ENCODE measurements at regions not wholly inside any gene's neighbourhood (a gene's known extent, or its start where the extent isn't known, plus 50 kb on each side); places are given as distances from the start of the nearest gene placed in this dataset.

DNA sequence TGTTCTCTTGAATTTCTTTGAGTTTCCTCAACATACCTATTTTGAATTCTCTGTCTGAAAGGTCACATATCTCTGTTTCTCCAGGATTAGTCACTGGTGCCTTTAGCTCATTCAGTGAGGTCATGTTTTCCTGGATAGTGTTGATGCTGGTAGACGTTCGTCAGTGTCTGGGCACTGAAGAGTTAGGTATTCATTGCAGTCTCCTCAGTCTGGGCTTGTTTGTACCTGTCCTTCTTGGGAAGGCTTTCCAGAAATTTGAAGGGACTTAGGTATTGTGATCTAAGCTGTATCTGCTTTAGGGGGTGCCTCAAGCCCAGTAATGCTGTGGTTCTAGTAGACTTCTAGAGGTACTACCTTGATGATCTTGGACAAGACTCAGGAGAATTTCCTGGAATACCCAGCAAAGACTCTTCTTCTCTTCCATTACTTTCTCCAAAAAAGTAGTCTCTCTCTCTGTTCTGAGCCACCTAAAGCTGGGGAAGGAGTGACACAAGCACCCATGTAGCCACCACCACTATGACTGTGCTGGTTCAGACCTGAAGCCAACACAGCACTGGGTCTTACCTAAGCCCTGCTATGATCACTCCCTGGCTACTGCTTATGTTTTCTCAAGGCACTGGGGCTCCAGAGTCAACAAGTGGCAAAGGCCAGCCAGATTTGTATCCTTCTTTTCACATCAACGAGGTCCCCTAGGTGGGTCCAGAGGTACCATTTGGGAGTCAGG lies 852.0 kb downstream of the BCL11A start:
- Histone ChIP-seq H3K9me3 (ENCODE audit: control insufficient read depth in 2 of 2, insufficient read depth in 1 of 2, low read depth in 1 of 2, low read length in 1 of 2) (peaks cover 0 to 7% of the 10 kb centered on the region in 2 donors), H3K27me3 (ENCODE audit: control insufficient read depth in 3 of 3, insufficient read depth in 3 of 3, low read length in 3 of 3) (no peaks in the 10 kb centered on the region), H3K4me3 (ENCODE audit: low read depth in 1 of 3, low read length in 3 of 3) (no peak overlapping the region), H3K4me1 (ENCODE audit: control insufficient read depth in 3 of 3, insufficient read depth in 2 of 3, low read depth in 1 of 3, low read length in 2 of 3) (peaks cover 0 to 7% (median 0%) of the 10 kb centered on the region in 3 donors), H3K36me3 (ENCODE audit: control insufficient read depth in 3 of 3, insufficient read depth in 2 of 3, low read depth in 1 of 3, low read length in 3 of 3) (no peaks in the 10 kb centered on the region), H3K27ac (ENCODE audit: low read depth in 1 of 3, low read length in 2 of 3) (no peak overlapping the region)
- WGBS, 3 donors: 80 to 92% (median 81%) methylated on average over 3 of the region's 3 CpGs
- FAIRE-seq (no peak), DNase-seq (no peak)

DNA sequence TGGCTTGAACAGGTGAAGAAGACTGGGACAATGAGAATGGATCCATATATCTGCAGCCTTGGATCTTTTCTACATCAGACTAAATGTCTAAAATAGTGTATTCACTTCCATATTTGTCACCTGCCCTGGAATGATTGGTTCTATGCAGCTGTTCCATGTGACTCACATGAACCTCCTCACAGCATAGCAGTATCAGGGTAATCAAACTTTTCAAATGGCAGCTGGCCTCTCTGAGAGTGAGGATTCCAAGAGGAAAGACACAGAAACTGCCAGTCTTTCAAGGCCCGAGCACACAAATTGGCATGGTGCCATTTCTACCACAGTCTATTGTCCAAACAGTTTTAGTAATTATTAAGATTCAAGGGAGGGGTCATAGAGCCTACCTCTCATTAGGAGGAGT lies 859.3 kb downstream of the BCL11A start:
- Histone ChIP-seq H3K4me3 (ENCODE audit: low read depth in 1 of 3, low read length in 3 of 3) (no peak overlapping the region), H3K27ac (ENCODE audit: low read depth in 1 of 3, low read length in 2 of 3) (no peak overlapping the region), H3K36me3 (ENCODE audit: control insufficient read depth in 3 of 3, insufficient read depth in 2 of 3, low read depth in 1 of 3, low read length in 3 of 3) (no peaks in the 10 kb centered on the region), H3K27me3 (ENCODE audit: control insufficient read depth in 3 of 3, insufficient read depth in 3 of 3, low read length in 3 of 3) (no peaks in the 10 kb centered on the region), H3K9me3 (ENCODE audit: control insufficient read depth in 2 of 2, insufficient read depth in 1 of 2, low read depth in 1 of 2, low read length in 1 of 2) (peaks cover 1 to 3% of the 10 kb centered on the region in 2 donors), H3K4me1 (ENCODE audit: control insufficient read depth in 3 of 3, insufficient read depth in 2 of 3, low read depth in 1 of 3, low read length in 2 of 3) (no peaks in the 10 kb centered on the region)
- FAIRE-seq (no peak), DNase-seq (no peak)
- WGBS, 3 donors: 54 to 76% (median 66%) methylated on average over 1 of the region's 1 CpG

DNA sequence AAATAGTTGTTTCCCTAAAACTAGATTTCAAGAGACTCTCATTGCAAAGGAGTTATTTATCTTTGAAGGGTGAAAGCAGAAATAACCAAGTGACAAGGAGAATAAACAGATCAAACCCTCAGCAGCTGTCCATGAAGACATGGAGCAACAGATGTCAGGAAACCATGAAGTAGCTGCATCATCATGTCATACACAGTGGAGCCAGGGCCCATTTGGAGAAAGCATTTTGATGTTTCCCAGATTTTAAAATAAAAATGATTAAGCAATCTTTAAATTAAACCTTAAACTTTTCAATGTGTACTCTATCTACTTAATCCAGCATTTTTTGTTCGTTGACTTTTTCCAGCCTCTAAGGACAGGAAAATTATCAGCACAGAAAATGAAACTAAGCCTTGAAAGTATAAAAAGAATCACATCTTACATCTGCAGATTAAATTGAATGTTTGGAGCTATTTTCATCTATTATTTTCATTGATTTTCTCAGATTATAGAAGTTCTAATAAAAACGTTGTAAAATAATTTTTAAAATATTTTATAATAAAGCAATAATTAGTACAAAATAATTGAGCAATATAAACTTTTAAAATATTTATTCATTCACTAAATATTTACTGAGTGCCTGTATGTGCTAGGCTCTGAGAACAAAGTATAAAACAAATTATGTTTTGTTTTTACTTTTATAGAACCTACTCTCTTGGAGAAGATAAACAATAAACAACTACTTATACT lies 860.1 kb downstream of the BCL11A start:
- peak; percentile 78 for FAIRE-seq
- Histone ChIP-seq H3K36me3 (ENCODE audit: control insufficient read depth in 3 of 3, insufficient read depth in 2 of 3, low read depth in 1 of 3, low read length in 3 of 3) (no peaks in the 10 kb centered on the region), H3K4me3 (ENCODE audit: low read depth in 1 of 3, low read length in 3 of 3) (no peak overlapping the region), H3K9me3 (ENCODE audit: control insufficient read depth in 2 of 2, insufficient read depth in 1 of 2, low read depth in 1 of 2, low read length in 1 of 2) (peaks cover 1 to 3% of the 10 kb centered on the region in 2 donors), H3K27me3 (ENCODE audit: control insufficient read depth in 3 of 3, insufficient read depth in 3 of 3, low read length in 3 of 3) (no peaks in the 10 kb centered on the region), H3K4me1 (ENCODE audit: control insufficient read depth in 3 of 3, insufficient read depth in 2 of 3, low read depth in 1 of 3, low read length in 2 of 3) (no peaks in the 10 kb centered on the region), H3K27ac (ENCODE audit: low read depth in 1 of 3, low read length in 2 of 3) (no peak overlapping the region)
- WGBS, 3 donors: 41 to 59% (median 53%) methylated on average over 2 of the region's 2 CpGs
- DNase-seq: no peak

DNA sequence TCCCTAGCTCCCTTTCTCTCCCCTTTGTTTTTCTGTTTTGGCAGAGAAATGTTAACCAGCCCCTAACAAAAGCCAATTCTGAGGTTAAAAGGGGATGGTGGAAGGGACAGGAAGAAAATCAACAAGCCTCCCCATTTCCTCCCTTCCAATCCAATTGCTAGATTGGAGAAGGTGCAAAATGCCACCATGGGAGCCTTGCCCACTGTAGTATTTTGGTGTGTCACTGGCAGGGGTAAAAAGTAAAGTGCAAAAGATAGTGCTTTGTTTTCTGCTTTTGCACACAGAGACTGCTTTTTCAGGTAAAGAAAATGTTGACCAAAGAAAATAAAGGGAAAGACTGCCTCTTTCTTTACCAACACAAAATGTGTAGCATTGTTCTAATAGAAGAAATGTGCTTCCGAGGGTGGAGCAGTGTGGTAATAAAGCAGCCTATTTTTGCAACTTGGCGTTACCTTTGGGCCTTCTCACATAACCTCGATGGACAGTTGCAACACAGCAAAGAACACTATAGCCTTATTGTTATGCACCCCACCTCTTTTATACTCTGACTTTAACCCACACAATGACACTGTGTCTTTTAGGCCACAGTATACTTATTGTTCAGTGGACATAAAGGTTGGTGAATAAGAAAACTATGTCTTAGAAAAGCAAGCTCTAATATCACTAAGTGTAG lies 861.8 kb downstream of the BCL11A start:
- DNase-seq (no peak), FAIRE-seq (no peak)
- Histone ChIP-seq H3K4me3 (ENCODE audit: low read depth in 1 of 3, low read length in 3 of 3) (no peak overlapping the region), H3K9me3 (ENCODE audit: control insufficient read depth in 2 of 2, insufficient read depth in 1 of 2, low read depth in 1 of 2, low read length in 1 of 2) (peaks cover 1 to 3% of the 10 kb centered on the region in 2 donors), H3K27me3 (ENCODE audit: control insufficient read depth in 3 of 3, insufficient read depth in 3 of 3, low read length in 3 of 3) (no peaks in the 10 kb centered on the region), H3K36me3 (ENCODE audit: control insufficient read depth in 3 of 3, insufficient read depth in 2 of 3, low read depth in 1 of 3, low read length in 3 of 3) (no peaks in the 10 kb centered on the region), H3K4me1 (ENCODE audit: control insufficient read depth in 3 of 3, insufficient read depth in 2 of 3, low read depth in 1 of 3, low read length in 2 of 3) (no peaks in the 10 kb centered on the region), H3K27ac (ENCODE audit: low read depth in 1 of 3, low read length in 2 of 3) (no peak overlapping the region)
- 56 to 72% (median 72%) methylated on average over 3 of the region's 3 CpGs for WGBS, 3 donors

DNA sequence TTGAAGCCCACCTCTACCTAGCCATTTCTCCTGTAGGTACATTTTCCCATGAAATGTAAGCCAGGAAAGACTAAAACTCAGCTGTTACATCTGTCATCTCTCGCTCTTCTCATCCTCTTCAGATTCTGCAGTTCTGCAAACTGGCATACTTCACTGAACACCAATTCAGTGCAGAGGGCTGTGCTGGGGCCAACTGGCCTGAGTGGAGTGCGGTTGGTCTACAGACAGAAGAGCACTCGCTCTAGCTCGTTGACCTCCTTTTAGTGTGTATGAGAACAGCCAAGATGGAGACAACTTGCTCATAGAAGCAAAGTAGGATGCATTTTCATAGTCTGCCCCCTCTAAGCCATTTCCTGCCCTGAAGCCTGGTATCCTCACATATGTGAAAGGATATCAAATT lies 862.6 kb downstream of the BCL11A start:
- no peak for DNase-seq
- no peaks in the 10 kb centered on the region for H3K36me3 ChIP-seq (ENCODE audit: control insufficient read depth in 3 of 3, insufficient read depth in 2 of 3, low read depth in 1 of 3, low read length in 3 of 3)
- FAIRE-seq: no peak

DNA sequence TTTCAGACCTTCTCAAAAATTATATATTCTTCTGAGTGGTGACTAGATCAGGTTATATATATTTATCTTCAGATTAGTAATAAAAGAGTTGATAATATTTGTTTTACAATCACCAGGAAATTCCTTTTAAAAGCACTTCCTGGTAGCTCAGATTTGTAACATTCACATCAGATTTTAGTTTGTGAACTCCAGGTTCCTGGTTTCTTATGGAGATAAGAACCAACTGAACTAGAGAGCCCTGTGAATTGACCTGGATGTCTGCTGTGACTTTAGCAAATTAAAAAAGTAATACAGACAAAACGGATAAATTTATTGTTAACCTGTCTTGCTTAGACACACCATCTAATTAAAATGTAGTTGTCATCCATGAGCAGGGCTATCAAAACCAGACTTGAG lies 868.7 kb downstream of the BCL11A start:
- peak; percentile 81 for FAIRE-seq
- WGBS, 3 donors: 18 to 47% (median 40%) methylated on average over 1 of the region's 1 CpG
- H3K27ac ChIP-seq (ENCODE audit: low read depth in 1 of 3, low read length in 2 of 3): no peak overlapping the region

More for the DNA sequence above, 862.6 kb downstream of the BCL11A start:
- H3K4me1 ChIP-seq (ENCODE audit: control insufficient read depth in 3 of 3, insufficient read depth in 2 of 3, low read depth in 1 of 3, low read length in 2 of 3): no peaks in the 10 kb centered on the region
- WGBS, 3 donors: 78 to 96% (median 88%) methylated on average over 4 of the region's 4 CpGs
- no peak overlapping the region for H3K4me3 ChIP-seq (ENCODE audit: low read depth in 1 of 3, low read length in 3 of 3)
- no peaks in the 10 kb centered on the region for H3K27me3 ChIP-seq (ENCODE audit: control insufficient read depth in 3 of 3, insufficient read depth in 3 of 3, low read length in 3 of 3)
- no peak overlapping the region for H3K27ac ChIP-seq (ENCODE audit: low read depth in 1 of 3, low read length in 2 of 3)
- peaks cover 1 to 3% of the 10 kb centered on the region in 2 donors for H3K9me3 ChIP-seq (ENCODE audit: control insufficient read depth in 2 of 2, insufficient read depth in 1 of 2, low read depth in 1 of 2, low read length in 1 of 2)

DNA sequence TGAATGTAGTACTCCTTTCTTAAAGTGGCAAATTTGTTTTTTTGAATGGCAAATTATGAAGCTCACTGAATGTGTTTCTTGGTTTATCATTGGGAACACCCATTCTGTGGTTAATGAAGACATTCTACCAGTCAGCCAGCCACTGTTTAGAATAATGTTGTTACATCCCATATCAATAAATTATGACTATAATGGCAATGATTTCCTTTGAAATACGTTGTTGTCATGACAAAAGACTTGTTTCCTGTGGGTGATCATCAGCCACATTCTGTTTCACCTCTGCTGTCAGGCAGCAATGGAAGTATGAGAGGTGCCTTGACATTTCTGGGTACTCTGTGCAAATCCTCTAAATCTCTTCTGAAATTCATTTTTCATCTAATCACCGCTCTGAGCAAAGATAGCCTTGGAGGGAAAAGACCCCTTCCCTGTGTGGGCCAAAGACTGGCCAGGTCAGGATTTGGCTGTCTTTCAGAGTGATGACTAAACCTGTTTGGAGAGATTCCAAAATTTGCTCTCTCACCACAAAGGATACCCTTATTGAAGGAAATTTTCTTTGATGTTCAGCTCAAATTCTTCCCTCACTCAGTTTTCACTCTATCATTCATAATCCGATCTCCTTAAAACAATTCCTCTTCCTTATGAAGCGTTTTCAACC lies 869.2 kb downstream of the BCL11A start:
- no peak for DNase-seq
- no peak overlapping the region for H3K27ac ChIP-seq (ENCODE audit: low read depth in 1 of 3, low read length in 2 of 3)
- peaks cover 0 to 5% (median 0%) of the 10 kb centered on the region in 3 donors for H3K4me1 ChIP-seq (ENCODE audit: control insufficient read depth in 3 of 3, insufficient read depth in 2 of 3, low read depth in 1 of 3, low read length in 2 of 3)
- no peak for FAIRE-seq
- peaks cover 0 to 3% of the 10 kb centered on the region in 2 donors for H3K9me3 ChIP-seq (ENCODE audit: control insufficient read depth in 2 of 2, insufficient read depth in 1 of 2, low read depth in 1 of 2, low read length in 1 of 2)
- H3K27me3 ChIP-seq (ENCODE audit: control insufficient read depth in 3 of 3, insufficient read depth in 3 of 3, low read length in 3 of 3): no peaks in the 10 kb centered on the region
- H3K4me3 ChIP-seq (ENCODE audit: low read depth in 1 of 3, low read length in 3 of 3): no peak overlapping the region
- WGBS, 3 donors: 10 to 47% (median 36%) methylated on average over 4 of the region's 4 CpGs
- H3K36me3 ChIP-seq (ENCODE audit: control insufficient read depth in 3 of 3, insufficient read depth in 2 of 3, low read depth in 1 of 3, low read length in 3 of 3): no peaks in the 10 kb centered on the region

More for the DNA sequence above, 868.7 kb downstream of the BCL11A start:
- H3K9me3 ChIP-seq (ENCODE audit: control insufficient read depth in 2 of 2, insufficient read depth in 1 of 2, low read depth in 1 of 2, low read length in 1 of 2): peaks cover 0 to 3% of the 10 kb centered on the region in 2 donors
- H3K4me3 ChIP-seq (ENCODE audit: low read depth in 1 of 3, low read length in 3 of 3): no peak overlapping the region
- no peaks in the 10 kb centered on the region for H3K27me3 ChIP-seq (ENCODE audit: control insufficient read depth in 3 of 3, insufficient read depth in 3 of 3, low read length in 3 of 3)
- H3K36me3 ChIP-seq (ENCODE audit: control insufficient read depth in 3 of 3, insufficient read depth in 2 of 3, low read depth in 1 of 3, low read length in 3 of 3): no peaks in the 10 kb centered on the region
- peaks cover 0 to 5% (median 0%) of the 10 kb centered on the region in 3 donors for H3K4me1 ChIP-seq (ENCODE audit: control insufficient read depth in 3 of 3, insufficient read depth in 2 of 3, low read depth in 1 of 3, low read length in 2 of 3)
- peak in 1 of 2 donors; percentile 43 for DNase-seq

DNA sequence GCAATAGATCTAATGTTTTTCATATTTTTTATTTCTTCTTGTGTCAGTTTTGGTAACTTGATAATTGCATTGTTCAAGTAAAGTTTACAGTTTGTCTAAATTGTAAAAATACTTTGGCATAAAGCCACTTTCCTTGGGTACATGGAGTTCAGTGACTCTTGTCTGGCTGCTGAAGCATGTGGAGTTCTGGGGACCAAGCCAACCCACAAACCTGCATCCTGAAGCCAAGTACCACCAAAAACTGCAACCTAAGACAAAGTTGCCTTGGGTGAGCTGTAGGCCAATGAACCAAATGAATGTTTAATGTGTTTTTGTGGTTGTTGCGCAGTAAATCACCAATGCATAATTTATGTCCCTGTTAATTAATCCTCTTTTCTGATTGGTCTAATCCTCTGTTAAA lies 872.6 kb downstream of the BCL11A start:
- FAIRE-seq: no peak
- 96 to 100% (median 97%) methylated on average over 1 of the region's 1 CpG for WGBS, 3 donors
- peaks cover 0 to 3% of the 10 kb centered on the region in 2 donors for H3K9me3 ChIP-seq (ENCODE audit: control insufficient read depth in 2 of 2, insufficient read depth in 1 of 2, low read depth in 1 of 2, low read length in 1 of 2)
- no peak overlapping the region for H3K27ac ChIP-seq (ENCODE audit: low read depth in 1 of 3, low read length in 2 of 3)
- H3K4me1 ChIP-seq (ENCODE audit: control insufficient read depth in 3 of 3, insufficient read depth in 2 of 3, low read depth in 1 of 3, low read length in 2 of 3): peaks cover 3 to 6% (median 5%) of the 10 kb centered on the region in 3 donors
- no peaks in the 10 kb centered on the region for H3K27me3 ChIP-seq (ENCODE audit: control insufficient read depth in 3 of 3, insufficient read depth in 3 of 3, low read length in 3 of 3)
- no peak for DNase-seq
- H3K4me3 ChIP-seq (ENCODE audit: low read depth in 1 of 3, low read length in 3 of 3): no peak overlapping the region
- H3K36me3 ChIP-seq (ENCODE audit: control insufficient read depth in 3 of 3, insufficient read depth in 2 of 3, low read depth in 1 of 3, low read length in 3 of 3): no peaks in the 10 kb centered on the region

All from small intestine (tissue), 7 donors.